ENCODE measurements at regions not wholly inside any gene's neighbourhood (a gene's known extent, or its start where the extent isn't known, plus 50 kb on each side); places are given as distances from the start of the nearest gene placed in this dataset.

- TF ChIP-seq ELK4 (IDR thresholded peaks at IDR 0.05; ENCODE audit: borderline replicate concordance, low read depth, low read length), result no peak
- TF ChIP-seq ZNF280D (tag by site-specific recombination; IDR thresholded peaks at IDR 0.05), result no peak
- no peak for TF ChIP-seq INSM2 (tag by site-specific recombination; IDR thresholded peaks at IDR 0.05)
- TF ChIP-seq PRDM2 (tag by site-specific recombination; IDR thresholded peaks at IDR 0.05; ENCODE audit: borderline replicate concordance), result no peak
- TF ChIP-seq ZBTB7A (tag by site-specific recombination; IDR thresholded peaks at IDR 0.05; ENCODE audit: low read depth), result no peak
- TF ChIP-seq ZNF148 (tag by site-specific recombination; IDR thresholded peaks at IDR 0.05; ENCODE audit: borderline replicate concordance), result no peak
- no peak for TF ChIP-seq ZSCAN23 (tag by site-specific recombination; IDR thresholded peaks at IDR 0.05)
- no peak for TF ChIP-seq YY2 (tag by site-specific recombination; IDR thresholded peaks at IDR 0.05)
- TF ChIP-seq KLF7 (tag by site-specific recombination; IDR thresholded peaks at IDR 0.05; ENCODE audit: borderline replicate concordance), result no peak
- no peak for TF ChIP-seq YY1 (tag by site-specific recombination; IDR thresholded peaks at IDR 0.05)
Measured at GRCh38 chr13:47890146-47890814, 110.8 kb downstream of the SUCLA2 start (continued).

GRCh38 chr13:47886314-47886713, 114.8 kb downstream of the SUCLA2 start:
- Histone ChIP-seq H3K27ac (ENCODE audit: extremely low read depth, low read depth, low read length) (no peak overlapping the region), H3K4me3 (ENCODE audit: low read depth, low read length) (no peak overlapping the region), H3K9me3 (ENCODE audit: control insufficient read depth, insufficient read depth, low read depth, low read length) (no peaks in the 10 kb centered on the region), H3K4me1 (ENCODE audit: control insufficient read depth, insufficient read depth, low read length) (no peaks in the 10 kb centered on the region), H3K36me3 (ENCODE audit: control insufficient read depth in 2 of 2, insufficient read depth in 1 of 2, low read length in 2 of 2) (no peaks in the 10 kb centered on the region)
- ChIA-PET CTCF (no interaction called here), POLR2A (no interaction called here)
- no peak for TF ChIP-seq ZNF394 (tag by site-specific recombination; IDR thresholded peaks at IDR 0.05; ENCODE audit: borderline replicate concordance)
- TF ChIP-seq ZSCAN23 (tag by site-specific recombination; IDR thresholded peaks at IDR 0.05), result no peak
- no peak for TF ChIP-seq PRDM4 (tag by site-specific recombination; IDR thresholded peaks at IDR 0.05)
- TF ChIP-seq ZNF645 (tag by site-specific recombination; IDR thresholded peaks at IDR 0.05), result no peak
- no peak for TF ChIP-seq ZNF114 (tag by site-specific recombination; IDR thresholded peaks at IDR 0.05)
- no peak for TF ChIP-seq ZNF785 (tag by site-specific recombination; IDR thresholded peaks at IDR 0.05)
- TF ChIP-seq ZNF701 (tag by site-specific recombination; IDR thresholded peaks at IDR 0.05), result no peak
